ENCODE measurements at regions not wholly inside any gene's neighbourhood (a gene's known extent, or its start where the extent isn't known, plus 50 kb on each side); places are given as distances from the start of the nearest gene placed in this dataset.

- TF ChIP-seq CTCF (IDR thresholded peaks at IDR 0.05; ENCODE audit: low read length) (no peak), EZH2 (IDR thresholded peaks at IDR 0.05; ENCODE audit: borderline replicate concordance, low read length) (no peak)
Measured at GRCh38 chr2:151085181-151085611, 176.5 kb downstream of the RBM43 start.
